Ovary (tissue), 3 donors: ENCODE measurements at regions not wholly inside any gene's neighbourhood (a gene's known extent, or its start where the extent isn't known, plus 50 kb on each side); places are given as distances from the start of the nearest gene placed in this dataset.

Experiments
- CTCF ChIP-seq, 3 donors: fragments of 450-650 bp in 2 of 3; fragments of 200-600 bp in 1 of 3; IDR thresholded peaks; one replicate each; pipeline versions ENCODE4 v1.5.1 to v1.8.0; 2016 to 2022; ENCODE audit warnings: antibody characterized with exemption in 3 of 3, mild to moderate bottlenecking in 1 of 3
- EP300 ChIP-seq: sonication (generic); formaldehyde crosslinking; IDR thresholded peaks from one replicate; pipeline ENCODE4 v1.6.1; 2017; ENCODE audit warnings: antibody characterized with exemption
- POLR2A ChIP-seq: fragments of 450-650 bp; IDR thresholded peaks from one replicate; pipeline ENCODE4 v1.6.1; 2017; ENCODE audit warnings: antibody characterized with exemption, mild to moderate bottlenecking, moderate library complexity
- donor health status: DM: no; HTN: no; CAD: no.

GRCh38 chr3:99498550-99499234, 139.7 kb upstream of the COL8A1 start:
- TF ChIP-seq CTCF (IDR thresholded peaks at IDR 0.05) (no peak), POLR2A (no peak), EP300 (no peak)
